ENCODE measurements at regions not wholly inside any gene's neighbourhood (a gene's known extent, or its start where the extent isn't known, plus 50 kb on each side); places are given as distances from the start of the nearest gene placed in this dataset.

DNA sequence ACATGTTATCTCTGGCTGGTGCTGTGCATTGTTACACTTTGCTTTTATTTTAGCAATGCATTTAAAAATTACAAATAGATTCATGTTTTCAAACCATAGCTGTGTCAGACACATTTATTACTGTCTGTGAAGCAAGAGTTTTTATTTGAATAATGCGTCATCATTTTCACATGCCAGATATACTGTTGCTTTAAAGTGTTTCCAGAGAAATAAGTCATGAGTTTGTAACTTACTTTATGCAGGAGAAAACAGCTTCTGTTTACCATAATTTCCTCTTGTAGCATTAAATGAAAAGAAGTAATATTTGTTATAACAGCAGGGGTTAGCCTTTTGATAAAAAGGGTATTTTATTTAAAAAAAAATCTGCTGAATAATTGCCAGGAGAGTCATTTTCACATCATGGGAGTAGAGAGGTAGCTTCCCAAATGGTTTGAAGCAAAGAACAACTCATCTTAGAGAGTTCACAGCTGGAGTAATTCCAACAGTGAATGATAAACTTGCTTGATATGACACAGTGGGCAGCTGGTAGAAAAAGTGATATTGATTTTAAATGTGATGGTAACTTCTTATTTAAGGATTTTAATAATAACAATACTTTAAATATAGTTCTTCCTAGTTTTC, 1274.5 kb upstream of the CRIM1 start:
- DNase-seq = no peak

DNA sequence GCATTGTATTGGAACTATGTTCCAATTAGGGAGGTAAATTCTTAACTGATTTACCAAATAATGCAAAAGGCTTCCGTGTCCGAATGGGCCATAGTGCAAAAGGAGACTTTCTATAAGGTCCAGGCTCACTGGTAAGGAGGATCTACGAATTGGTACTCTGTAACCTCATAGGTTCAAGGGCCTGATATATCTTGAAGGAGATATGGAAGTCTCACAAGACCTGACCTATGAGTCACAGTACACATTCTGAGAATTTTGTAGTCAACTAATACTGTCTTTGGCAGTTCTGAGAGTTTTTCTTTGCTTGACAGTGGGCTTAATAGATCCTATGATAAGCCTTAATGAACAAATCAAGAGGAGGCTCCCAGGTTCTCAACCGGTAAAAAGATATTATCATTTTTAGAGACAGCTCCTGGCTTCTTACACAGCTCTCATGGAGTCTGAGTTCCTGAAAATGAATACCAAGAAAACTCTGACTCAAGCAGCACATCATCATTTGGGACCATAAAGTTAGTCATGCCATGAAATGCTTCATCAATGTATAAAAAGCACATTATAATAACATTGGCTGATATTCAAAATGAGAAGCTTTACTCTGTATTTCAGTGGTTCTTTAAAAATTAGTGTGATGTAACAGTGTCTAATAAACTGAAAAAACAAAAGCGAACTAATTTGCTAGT, 1275.2 kb upstream of the CRIM1 start:
- no peak for DNase-seq

DNA sequence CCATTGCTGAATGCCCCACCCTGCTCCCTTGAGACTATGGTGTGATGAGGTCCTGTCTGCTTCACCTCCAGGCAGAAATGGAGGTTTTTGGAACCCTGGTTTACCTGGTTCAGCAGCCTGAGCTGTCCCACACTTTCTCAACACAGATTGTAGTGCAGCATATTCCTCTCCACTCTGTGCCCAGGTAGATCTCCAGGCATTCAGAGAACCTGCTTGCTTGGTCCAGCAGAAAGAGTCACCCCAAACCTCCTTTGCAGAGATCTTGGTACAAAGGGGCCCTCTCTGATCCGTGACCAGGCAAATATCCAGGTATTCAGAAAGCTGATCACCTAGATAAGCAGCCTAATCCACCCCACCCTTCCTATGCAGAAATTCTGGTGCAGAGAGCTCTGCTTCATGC, 1288.2 kb upstream of the CRIM1 start:
- no peak for DNase-seq

DNA sequence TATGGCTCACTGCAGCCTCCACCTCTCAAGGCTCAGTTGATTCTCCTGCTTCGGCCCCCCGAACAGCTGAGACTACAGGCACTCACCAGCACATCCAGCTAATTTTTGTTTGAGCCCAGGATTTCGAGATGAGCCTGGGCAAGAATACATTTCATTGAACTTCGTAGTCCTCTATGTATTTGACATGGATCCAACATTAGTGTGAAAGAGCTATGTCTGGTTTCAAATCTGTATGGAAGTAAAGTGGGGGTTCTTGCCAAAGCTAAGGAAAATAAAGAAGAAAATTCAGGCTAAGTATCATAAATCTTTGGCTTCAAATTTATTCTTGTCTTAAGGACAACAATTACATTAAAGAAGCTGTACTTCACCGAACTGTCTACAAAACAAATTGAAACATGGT, 1291.7 kb upstream of the CRIM1 start:
- no peak for DNase-seq

DNA sequence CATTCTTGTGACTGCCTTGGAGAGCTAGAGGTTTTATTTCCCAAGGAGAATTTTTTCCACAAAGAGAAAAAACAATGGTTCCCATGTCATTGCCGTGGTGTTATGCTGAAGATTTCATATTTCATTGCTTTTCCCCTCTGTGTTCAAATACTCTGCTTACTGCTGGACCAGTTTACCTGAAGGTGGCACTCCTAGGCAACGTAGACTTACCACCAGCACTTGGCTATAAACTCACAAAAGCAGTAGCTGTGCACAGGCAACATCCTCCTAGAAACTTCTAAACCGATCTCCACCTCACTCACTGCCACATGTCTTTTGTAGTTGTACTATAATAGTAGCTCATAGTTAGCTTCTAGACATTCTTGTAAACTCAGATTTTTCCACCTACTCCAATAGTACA, 1319.7 kb upstream of the CRIM1 start:
- no peak for DNase-seq

DNA sequence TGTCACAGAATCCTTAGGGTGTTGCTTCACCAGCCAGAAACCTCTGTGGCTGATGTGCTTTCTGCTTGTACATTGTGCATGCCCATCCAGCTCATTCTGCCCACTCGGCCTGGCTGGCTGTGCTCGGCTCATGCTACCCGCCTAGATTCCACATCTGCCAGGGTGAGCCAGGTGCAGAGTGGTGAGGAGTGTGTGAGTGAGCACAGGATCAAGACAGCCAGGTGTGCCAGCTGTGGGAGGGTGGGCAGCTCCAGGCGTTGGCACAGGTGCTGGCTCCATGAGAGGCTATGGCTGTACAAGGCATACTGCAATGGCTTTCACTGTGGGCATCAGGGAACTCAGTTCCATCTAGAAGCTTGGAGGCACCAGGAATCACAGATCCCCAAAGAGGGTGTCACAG, 1321.8 kb upstream of the CRIM1 start:
- no peak for DNase-seq

DNA sequence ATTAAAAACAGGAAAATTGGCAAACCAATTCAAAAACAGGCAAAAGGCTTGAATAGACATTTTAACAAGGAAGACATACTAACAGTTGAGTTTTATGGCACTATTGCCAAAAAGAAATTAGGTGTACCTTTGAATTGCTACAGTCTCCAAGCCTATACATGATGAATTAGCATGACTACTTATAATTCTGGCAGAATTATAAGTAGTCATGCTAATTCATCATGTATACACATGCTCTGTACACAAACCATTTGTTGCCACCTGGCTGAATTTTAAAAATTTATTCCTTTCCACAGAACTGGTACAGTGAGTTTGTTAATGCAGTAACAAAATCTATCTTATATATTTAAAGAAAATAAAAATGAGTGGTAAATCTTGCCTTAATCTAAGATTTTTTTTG, 1332.0 kb upstream of the CRIM1 start:
- no peak for DNase-seq

DNA sequence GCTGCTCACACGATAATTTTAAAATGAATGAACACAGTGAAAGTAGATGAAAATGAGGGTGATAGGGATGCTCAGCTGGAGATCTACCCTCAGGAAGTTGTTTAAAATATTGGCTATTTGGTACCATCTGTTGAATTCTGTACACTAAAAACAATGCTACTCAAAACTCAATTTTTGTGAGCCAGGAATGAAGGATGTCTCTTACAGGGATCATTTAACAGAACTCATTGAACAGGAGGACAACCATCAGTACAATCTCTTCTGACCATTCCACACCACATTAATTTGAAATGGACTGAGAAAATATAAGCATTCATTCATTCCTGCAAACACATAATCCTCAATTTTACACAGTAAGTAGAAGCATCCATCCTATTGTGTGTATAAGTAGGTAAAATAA, 1355.1 kb upstream of the CRIM1 start:
- no peak for DNase-seq

DNA sequence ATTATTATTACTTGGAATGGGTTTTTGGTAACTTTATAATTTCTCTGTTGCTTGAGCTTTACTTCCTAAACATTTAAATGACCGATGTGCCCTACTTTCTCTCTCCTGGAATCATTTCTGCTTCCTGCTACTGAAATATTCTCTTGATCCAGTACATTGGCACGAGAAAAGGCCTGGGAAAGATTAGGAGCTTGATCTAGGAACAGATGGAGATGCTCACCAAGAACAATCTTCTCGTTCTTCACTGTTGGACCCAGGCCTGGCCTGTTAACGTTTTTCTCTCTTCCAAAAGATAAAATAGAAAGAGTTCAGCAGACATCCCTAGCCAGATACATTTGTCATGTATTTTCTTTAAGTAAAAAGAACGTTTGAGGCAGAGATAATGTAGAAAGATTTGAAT, 1356.8 kb upstream of the CRIM1 start:
- DNase-seq = no peak

DNA sequence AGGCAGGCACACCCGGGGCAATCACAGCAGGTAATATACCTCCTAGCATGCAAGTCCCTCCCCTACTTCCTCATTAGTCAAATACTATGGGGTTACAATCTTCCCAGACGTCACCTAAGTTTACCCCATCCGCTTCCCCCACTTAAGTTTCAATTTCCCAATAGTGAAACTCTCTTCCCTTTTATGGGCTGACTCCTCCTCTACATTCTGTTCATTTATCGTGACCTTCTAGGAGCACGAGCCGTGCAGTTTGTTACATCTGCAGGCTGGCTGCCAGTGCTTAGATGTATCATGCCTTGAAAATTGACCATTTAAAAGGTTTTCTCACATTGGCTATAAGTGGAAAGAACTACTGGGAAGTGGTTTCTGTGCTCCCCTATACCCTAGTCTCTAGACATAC, 1357.8 kb upstream of the CRIM1 start:
- DNase-seq = no peak

DNA sequence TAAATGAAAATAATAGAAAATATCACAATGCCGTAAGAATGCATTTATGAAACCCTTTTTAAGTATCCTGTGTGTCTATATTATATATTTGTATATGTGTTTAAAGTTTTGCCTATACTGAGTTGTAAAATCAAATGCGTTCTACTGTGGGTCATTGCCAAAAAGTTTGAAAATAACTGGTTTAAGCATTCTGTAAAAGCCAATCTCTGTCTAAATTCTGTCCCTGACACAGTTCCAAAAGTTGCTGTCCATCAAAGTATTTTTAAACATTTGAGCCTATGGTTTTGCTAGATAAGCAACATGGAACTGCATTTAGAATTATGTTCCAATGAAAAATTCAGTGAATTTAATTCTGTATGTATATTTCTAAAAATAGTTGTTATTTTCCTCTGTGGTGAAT, 1360.4 kb upstream of the CRIM1 start:
- DNase-seq = no peak

DNA sequence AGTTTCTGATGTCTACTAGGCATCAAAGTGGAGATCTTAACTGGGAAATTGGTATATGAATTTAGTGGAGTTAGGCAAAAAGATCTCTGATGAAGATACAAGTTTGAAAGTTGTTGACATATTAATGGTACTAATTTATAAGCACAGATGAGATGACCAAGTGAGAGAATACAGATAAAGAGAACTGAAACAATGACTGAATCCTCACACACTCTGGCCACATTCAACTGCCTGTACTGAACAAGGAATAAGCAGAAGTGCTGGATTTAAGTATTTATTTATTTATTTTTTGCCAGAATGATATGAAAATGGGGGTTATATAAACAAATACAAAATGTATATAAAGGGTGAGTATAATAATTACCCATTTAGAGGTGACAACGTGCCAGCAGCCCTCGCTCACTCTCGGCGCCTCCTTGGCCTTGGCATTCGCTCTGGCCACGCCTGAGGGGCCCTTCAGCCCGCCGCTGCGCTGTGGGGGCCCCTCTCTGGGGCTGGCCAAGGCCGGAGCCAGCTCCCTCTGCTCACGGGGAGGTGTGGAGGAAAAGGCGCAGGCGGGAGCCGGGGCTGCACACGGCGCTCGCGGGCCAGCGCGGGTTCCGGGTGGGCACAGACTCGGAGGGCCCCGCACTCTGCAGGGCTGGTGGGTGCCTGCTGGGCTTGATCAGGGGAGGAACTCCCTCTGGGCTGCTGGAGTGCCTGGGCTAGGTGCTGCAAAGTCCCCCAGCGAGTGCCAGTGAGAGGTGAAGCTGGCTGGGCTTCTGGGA, 1363.9 kb upstream of the CRIM1 start:
- no peak for DNase-seq

DNA sequence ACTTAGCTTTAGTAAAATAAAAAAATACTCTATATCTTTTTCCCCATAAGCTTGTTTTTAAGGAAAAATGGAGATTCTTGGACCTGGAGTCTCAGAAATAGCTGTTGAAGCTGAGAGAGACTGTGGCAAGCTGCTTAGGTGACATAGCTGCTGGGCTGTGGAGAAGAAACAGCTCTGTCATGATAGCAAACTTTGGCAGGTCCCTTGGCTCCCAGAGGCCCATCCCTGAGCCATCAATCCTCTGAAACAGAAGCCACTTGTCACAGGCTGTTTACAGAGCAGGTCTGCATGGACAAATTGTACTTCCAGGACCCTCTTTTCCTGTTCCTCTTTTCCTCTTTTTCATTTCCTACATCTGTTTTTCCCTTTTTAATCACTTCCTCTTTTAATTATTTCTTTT, 1370.1 kb upstream of the CRIM1 start:
- no peak for DNase-seq

DNA sequence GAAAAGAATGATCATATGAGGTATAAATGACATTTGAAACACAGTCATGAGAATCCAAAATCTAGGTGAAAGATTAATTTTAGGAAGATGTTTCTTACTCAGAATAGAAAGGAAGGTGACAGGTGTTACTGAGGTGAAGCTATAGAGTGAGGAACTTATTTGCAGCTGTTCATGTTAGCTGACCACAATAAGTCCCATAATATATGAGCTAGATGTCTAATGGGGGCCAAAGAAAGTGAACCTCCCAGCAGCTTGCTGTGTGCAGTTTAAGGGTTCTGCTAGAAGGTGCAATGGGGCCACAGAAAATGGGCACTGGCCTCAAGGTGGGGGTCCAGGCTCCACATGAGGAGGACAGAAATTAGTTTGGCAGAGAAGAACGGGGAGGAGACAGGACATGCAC, 1374.9 kb upstream of the CRIM1 start:
- no peak for DNase-seq

DNA sequence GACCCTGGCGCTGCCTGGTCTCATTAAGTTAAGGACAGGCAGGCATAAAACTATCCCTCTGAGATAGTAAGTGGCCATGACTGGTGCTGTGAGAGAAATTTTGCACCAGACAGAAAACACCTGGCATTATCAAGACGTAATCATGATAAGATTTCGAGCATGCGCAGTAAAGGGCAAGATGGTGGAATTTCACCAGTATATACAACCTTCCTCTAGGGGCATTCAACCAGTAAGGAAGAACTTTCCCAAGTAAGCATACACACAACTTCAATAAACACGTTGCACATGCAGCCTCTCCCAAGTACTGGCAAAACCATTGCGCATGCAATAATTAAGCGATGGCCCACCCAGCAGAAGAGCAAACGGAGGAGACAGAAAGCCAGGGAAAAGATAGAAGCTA, 1376.4 kb upstream of the CRIM1 start:
- DNase-seq = no peak

DNA sequence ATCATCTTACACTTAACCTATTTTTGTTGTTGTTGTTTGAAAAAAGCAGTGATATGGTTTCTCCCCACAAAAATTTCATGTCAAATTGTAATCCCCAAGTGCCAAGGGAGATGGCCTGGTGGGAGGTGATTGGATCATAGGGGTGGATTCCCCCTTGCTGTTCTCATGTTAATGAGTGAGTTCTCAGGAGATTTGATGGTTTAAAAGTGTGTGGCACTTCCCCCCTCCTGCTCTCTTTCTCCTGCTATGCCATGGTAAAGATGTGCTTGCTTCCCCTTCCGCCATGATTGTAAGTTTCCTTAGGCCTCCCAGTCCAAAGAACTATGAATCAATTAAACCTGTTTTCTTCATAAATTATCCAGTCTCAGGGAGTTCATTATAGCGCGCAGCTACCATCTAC, 1362.7 kb upstream of the FAM98A start:
- no peak for DNase-seq

DNA sequence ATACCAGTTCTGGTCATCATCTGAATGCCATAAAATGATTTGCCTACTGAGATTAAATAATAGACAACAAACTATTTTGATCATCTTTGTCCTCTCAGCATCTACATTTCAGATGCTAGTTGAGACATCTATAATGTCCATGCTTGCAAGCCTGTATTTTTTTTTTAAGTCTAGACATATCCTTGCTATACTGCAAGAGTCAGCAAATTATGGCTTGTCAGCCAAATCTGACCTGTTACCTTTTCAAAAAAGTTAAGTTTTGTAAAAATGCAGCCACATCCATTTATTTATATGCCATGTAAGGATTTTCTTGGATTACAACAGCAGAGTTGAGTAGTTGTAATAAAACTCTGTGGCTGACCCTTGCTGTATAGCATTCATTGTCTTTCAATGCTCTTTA, 1355.7 kb upstream of the FAM98A start:
- no peak for DNase-seq

DNA sequence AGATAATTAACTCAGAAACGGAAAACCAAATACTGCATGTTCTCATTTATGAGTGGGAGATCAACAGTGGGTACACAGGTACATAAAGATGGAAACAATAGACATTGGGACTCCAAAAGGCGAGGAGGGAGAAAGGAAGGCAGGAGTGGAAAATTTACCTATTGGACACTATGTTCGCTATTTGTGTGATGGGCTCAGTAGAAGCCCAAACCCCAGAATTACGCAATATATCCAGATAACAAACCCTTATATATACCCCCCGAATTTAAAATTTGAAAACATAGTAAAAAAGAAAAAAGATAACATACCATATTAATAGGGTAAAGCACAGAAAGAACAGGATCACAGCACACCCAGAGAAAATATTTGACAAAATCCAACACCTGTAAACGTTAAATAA, 1351.7 kb upstream of the FAM98A start:
- no peak for DNase-seq

DNA sequence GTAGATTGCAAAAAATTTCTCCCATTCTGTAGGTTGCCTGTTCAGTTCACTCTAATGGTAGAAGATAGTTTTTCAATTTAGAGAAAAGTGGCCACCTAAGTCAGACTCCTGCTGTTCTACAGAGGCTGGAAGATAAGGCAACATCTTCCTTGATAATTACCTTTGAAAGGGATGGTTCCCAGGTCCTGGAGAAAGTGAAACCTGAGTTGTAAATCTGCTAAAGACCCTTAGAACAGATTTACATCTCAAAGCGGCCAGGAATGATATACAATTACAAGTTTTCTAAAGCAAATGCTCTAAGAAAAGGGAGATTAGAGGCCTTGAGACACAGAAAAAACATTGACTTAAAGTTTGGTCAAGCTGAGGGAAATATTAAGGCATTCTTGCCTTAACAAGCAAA, 1350.2 kb upstream of the FAM98A start:
- DNase-seq = no peak

DNA sequence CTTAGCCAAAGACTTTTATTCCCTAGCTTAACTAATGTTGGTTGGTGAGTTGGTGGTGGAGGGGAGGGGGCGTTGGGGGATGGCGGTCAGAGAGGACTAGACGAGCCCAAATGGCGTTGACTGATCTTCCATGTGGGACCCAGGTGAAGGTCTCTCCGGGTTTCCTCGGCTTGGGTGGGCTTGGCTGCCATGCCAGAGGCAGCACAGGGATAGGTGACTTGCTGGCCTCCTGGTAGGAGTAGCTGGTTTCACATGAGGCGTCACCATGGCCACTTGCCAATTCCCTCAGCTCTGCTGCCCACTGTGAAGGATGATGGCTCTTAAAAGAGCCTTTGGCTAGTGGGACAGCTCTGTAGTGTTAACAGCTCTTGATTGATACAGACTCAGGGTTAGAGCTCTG, 1337.0 kb upstream of the FAM98A start:
- DNase-seq = no peak

DNA sequence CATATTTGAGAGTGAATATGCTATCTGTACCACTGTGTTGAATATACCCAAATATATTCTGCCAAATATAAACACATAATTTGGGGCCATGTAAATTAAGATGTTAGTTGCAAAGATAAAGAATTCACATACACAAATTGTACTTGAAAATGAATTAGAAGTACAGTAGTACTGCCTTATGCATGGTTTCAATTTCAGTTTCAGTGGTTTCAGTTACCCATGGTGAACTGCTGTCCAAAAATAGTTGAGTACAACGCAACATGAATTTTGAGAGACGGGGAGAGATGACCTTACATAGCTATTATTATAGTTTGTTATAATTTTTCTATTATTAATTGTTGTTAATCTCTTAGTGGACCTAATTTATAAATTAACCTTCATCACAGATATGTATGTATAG, 1313.0 kb upstream of the FAM98A start:
- DNase-seq = no peak

DNA sequence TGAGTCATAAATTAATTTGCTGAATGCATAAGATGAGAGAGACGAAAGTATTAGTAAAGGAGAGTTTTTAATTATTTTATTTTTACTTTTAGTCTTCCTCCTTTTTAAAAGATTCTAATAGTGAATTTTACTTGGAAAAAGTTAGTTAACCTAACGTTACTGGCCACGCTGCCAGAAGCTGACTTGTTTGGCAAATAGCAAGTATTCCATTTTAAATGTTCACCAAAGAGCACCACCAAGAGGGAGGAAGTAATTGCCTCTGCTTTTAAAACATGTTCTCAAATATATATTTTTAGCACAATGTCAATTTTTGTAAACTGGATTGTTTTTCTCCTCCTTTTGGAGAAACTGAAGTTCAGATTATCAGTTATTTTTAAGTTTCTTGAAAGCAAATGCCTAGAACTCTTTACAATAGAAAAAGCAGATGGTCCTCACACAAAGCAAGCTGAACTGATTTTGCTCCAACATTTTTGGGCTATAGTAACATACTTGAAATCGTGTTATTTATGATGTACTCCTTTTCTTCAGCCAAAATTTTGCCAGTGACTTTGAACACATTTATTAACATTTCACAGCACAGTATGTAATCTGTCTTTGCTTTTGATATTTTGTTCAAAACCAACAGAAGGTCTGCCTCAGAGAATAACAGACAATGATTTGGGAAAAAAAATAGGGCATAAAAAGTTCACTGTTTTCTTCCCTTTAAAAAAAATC, 1311.0 kb upstream of the FAM98A start:
- no peak for DNase-seq

DNA sequence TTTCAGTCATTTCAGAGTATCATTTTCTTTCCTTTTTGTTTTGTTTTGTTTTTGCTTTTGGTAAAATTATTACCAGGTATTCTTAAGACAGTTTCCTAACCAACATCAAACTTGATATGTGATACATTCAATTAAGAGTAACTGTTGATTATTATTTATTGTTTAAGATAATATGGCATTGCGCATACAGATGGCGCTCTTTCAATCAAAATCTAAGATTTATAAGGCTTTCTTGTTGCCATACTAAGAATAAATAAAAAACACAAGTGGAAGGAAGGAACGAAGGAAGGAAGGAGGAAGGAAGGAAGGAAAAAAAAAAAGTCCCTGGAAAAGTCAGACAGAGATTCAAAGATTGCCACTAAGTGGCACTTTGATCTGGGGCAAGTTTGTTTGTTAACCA, 1308.7 kb upstream of the FAM98A start:
- no peak for DNase-seq

DNA sequence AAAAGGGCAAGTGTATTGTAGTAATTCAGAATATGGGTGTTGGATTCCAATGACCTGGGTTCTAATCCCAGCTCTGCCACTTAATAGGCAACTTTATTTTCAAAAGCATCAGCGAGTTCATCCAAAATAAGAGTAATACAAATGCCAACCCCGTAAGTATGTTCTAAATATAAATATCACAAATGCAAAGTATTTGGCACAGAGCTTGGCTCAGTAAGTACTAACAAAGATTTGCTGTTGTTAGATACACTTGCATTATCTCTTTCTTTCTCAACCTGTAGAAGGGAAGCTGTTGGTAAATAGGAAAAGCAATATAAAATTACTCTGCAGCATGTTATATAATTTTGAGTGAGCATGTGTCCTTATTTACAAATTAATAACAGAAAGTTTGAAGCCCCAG, 1302.6 kb upstream of the FAM98A start:
- no peak for DNase-seq
